RPMI7951 (cell line): ENCODE measurements at regions not wholly inside any gene's neighbourhood (a gene's known extent, or its start where the extent isn't known, plus 50 kb on each side); places are given as distances from the start of the nearest gene placed in this dataset.
A peak's percentile ranks its signal among the peaks of the same experiment; 100 is the strongest.

Experiments used
- DNase-seq: peaks from one replicate; pipeline ENCODE4 v3.0.0-alpha.2; 2012; ENCODE audit warnings: low read depth

- DNase-seq: no peak
These were observed 189.3 kb upstream of the C16orf82 start for GRCh38 chr16:26877421-26877820.

- no peak for DNase-seq
These were observed 181.1 kb upstream of the C16orf82 start for GRCh38 chr16:26885674-26886073.

GRCh38 chr16:26889740-26890139, 177.0 kb upstream of the C16orf82 start:
- peak; percentile 54 for DNase-seq

GRCh38 chr16:26898200-26898599, 168.5 kb upstream of the C16orf82 start:
- DNase-seq: no peak

GRCh38 chr16:26901196-26901861, 165.4 kb upstream of the C16orf82 start:
- no peak for DNase-seq

- DNase-seq: no peak
These were observed 164.7 kb upstream of the C16orf82 start for GRCh38 chr16:26901983-26902382.

- peak; percentile 64 for DNase-seq
These were observed 161.4 kb upstream of the C16orf82 start for GRCh38 chr16:26905336-26905735.

- DNase-seq: peak; percentile 20
These were observed 157.1 kb upstream of the C16orf82 start for GRCh38 chr16:26909623-26910022.

- DNase-seq: peak; percentile 15
These were observed 155.3 kb upstream of the C16orf82 start for GRCh38 chr16:26911436-26911835.

GRCh38 chr16:26913851-26914250, 152.9 kb upstream of the C16orf82 start:
- DNase-seq: no peak

GRCh38 chr16:26930786-26931581, 135.7 kb upstream of the C16orf82 start:
- no peak for DNase-seq

- DNase-seq: no peak
These were observed 116.1 kb upstream of the C16orf82 start for GRCh38 chr16:26950636-26951035.

GRCh38 chr16:26951950-26952349, 114.8 kb upstream of the C16orf82 start:
- peak; percentile 5 for DNase-seq

- DNase-seq: no peak
These were observed 114.3 kb upstream of the C16orf82 start for GRCh38 chr16:26952411-26952810.

- no peak for DNase-seq
These were observed 109.4 kb upstream of the C16orf82 start for GRCh38 chr16:26957283-26957859.

- DNase-seq: no peak
These were observed 107.2 kb upstream of the C16orf82 start for GRCh38 chr16:26959416-26960009.

- DNase-seq: no peak
These were observed 105.3 kb upstream of the C16orf82 start for GRCh38 chr16:26961459-26961858.

GRCh38 chr16:26963109-26963508, 103.6 kb upstream of the C16orf82 start:
- no peak for DNase-seq

GRCh38 chr16:26969589-26970231, 97.0 kb upstream of the C16orf82 start:
- DNase-seq: no peak

GRCh38 chr16:26970292-26970691, 96.4 kb upstream of the C16orf82 start:
- no peak for DNase-seq

GRCh38 chr16:26976873-26977272, 89.9 kb upstream of the C16orf82 start:
- DNase-seq: no peak
